ENCODE measurements at regions not wholly inside any gene's neighbourhood (a gene's known extent, or its start where the extent isn't known, plus 50 kb on each side); places are given as distances from the start of the nearest gene placed in this dataset.
"Not testable (repeated sequence)": the region's sequence is repeated elsewhere in the genome, so short reads cannot be mapped to it uniquely, and the experiment has no call there.

GRCh38 chr5:62250919-62251318 lies 55.1 kb upstream of the KIF2A start:
- DNase-seq = not testable (repeated sequence)

DNA sequence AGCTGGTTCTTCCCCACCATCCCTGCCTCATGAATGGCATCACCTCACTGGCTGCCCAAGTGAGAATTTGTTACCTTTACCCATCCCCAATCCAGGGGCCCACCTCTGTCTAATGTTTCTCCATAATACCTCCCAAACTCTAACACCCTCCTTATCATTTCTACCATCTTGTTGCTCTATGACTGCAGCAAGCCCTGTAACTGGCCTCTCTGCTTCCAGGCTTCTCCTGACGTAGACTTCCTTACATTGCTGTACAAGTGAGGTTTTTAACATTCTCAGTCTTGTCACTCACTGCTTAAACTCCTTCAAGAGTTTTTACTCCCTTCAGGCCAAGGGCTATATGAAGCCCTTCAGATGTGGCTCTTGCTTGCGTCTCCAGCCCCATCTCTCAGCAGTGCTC lies 53.5 kb upstream of the KIF2A start:
- DNase-seq = not testable (repeated sequence)

DNA sequence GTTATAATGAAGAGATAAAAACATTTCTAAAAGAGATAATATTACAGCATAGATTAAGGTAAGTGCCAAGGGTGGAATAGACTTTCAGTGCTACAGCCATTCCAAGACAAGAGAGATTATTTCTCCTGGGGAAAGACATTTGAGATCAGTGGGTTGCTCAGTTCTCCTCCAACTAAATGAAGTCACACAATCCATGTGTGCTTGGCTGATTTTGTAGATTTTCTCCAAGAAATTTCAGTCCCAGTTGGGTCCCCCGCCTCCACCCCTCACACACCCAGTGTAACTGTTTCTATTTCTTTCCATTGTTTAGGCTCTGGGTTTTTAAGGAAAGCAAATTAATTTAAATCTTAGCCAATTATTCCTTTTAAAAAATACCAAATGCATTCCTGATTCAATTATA lies 50.5 kb upstream of the KIF2A start:
- DNase-seq = not testable (repeated sequence)

DNA sequence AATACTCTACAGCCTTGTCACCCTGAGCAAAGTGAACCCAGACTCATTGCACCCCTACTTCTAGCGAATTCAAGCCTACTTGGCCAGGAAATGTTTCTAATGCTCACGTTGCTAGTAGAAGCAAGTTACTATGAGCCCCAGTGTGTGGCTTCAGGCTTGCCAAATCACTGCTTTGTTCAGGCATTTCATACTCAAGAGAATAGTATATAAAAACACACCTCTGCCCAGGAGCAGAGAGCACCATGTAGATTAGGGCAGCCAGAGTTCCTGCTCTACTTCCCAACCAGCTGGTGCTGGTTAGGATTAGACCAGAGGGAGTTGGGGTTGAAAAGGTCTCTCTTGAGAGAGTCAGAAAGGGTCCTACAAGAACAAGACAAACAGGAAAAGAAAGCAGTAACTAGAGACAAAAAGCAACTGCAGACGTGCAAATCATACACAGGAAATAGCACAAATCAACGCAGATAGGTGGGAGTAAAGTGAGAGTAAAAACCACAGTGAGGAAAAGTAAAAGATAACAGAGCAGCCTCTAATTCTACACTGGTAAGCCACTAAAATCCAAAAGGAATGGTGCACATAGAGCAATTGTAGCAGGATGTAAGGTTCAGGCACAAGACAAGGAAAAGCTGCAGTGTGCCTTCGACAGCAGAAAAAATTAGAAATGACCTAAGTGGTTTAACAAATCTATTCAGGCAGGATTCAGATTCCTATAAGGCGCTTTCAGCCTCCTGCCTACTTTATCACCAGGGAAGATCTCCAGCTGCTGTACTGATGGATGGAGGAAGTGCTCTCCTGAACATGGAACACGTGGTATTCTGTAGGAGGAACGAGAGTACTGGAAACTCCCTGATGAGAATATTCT lies 49.6 kb upstream of the KIF2A start:
- DNase-seq = no peak

All from nucleus accumbens (tissue), 56 donors.